ENCODE measurements at regions not wholly inside any gene's neighbourhood (a gene's known extent, or its start where the extent isn't known, plus 50 kb on each side); places are given as distances from the start of the nearest gene placed in this dataset.

DNA sequence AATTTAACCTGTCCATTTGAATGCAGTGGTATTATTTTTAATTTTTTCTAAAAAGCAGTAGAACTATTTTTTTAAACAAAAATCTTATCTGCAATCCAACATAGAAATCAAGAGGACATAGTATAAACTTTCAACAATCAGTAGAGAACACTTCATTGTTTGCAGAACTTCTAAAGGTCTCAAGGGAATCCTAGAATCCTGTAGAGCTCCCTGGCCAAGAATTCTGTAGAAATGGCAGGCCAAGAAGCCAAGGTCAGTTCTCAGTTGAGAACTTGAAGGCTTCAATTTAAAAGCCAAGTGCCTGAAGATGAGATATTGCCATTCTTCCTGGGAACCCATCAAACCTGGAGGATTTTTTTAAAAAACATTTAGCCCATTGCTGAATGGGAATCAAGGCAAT is 199.2 kb upstream of the KLF4 start:
- TF ChIP-seq POLR2A (IDR thresholded peaks at IDR 0.05; ENCODE audit: low read length) (no peak), GATA1 (IDR thresholded peaks at IDR 0.05; ENCODE audit: low read depth, low read length) (no peak)
- DNase-seq = no peak

- no peak for DNase-seq
- no peak for TF ChIP-seq GATA1 (IDR thresholded peaks at IDR 0.05; ENCODE audit: low read depth, low read length)
Observed at GRCh38 chr9:107685901-107686300, 196.3 kb upstream of the KLF4 start.

DNA sequence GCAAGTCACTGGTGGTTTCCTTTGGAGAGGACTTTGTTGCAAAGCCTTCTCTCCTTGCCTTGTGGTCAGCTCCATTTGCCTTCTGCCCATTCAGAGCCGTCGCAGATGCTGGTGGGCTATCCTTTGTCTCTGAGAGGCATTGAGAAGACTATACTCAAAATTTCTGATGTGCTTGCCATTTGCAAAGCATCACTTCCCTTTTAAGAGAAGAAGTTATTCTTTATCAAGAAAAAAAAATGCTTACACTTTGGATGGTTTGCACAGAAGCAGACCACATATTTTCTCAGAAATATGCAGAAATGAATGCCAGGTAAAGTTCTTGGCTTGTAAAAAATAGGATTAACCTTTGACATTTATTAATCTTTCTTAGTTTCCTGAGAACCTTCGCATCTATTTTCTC is 195.8 kb upstream of the KLF4 start:
- TF ChIP-seq POLR2A (IDR thresholded peaks at IDR 0.05; ENCODE audit: low read length) = no peak
- DNase-seq = no peak

DNA sequence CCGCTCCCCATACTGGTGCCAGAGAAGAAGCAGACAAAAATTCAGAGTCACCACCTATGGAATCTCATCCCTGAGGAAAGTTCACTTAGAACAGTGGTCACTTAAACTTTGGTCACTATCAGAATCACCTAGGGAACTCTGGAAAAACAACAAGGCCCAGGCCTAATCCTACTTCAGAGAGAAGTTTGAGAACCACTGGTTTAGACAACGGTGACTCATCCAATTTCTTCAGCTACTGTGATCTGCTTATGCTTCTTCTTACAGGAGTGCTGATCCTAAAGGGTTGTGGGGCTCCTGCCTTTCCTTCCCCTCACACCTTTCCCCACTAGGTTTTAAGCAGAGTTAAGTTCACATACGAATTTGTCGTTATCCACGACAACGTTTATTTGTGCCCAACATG is 194.7 kb upstream of the KLF4 start:
- TF ChIP-seq GATA1 (IDR thresholded peaks at IDR 0.05; ENCODE audit: low read depth, low read length) = no peak
- TF ChIP-seq POLR2A (IDR thresholded peaks at IDR 0.05; ENCODE audit: low read length) = no peak
- DNase-seq = no peak

DNA sequence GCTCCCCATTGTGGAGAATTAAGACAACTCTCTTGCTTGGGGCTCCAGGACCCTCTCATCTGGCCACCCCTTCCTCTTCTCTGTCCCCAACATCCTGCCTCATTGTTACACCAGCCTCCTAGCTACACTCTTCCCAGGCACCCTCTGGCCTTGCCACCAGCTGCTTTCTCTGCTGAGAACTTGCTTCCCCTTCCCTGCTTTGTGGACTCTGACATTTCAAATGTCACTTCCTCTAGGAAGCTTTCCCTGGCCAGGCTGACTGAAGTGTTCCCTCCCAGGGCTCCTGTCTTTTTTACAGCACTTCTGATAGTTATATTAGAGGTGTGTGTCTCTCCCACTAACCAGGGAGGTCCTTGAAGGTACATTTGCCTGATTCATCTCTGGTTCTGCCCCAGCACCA is 194.0 kb upstream of the KLF4 start:
- TF ChIP-seq GATA1 (IDR thresholded peaks at IDR 0.05; ENCODE audit: low read depth, low read length) (no peak), POLR2A (IDR thresholded peaks at IDR 0.05; ENCODE audit: low read length) (no peak)
- DNase-seq = no peak

- no peak for TF ChIP-seq POLR2A (IDR thresholded peaks at IDR 0.05; ENCODE audit: low read length)
- TF ChIP-seq GATA1 (IDR thresholded peaks at IDR 0.05; ENCODE audit: low read depth, low read length) = no peak
- no peak for DNase-seq
Observed at GRCh38 chr9:107681988-107682387, 192.4 kb upstream of the KLF4 start.

DNA sequence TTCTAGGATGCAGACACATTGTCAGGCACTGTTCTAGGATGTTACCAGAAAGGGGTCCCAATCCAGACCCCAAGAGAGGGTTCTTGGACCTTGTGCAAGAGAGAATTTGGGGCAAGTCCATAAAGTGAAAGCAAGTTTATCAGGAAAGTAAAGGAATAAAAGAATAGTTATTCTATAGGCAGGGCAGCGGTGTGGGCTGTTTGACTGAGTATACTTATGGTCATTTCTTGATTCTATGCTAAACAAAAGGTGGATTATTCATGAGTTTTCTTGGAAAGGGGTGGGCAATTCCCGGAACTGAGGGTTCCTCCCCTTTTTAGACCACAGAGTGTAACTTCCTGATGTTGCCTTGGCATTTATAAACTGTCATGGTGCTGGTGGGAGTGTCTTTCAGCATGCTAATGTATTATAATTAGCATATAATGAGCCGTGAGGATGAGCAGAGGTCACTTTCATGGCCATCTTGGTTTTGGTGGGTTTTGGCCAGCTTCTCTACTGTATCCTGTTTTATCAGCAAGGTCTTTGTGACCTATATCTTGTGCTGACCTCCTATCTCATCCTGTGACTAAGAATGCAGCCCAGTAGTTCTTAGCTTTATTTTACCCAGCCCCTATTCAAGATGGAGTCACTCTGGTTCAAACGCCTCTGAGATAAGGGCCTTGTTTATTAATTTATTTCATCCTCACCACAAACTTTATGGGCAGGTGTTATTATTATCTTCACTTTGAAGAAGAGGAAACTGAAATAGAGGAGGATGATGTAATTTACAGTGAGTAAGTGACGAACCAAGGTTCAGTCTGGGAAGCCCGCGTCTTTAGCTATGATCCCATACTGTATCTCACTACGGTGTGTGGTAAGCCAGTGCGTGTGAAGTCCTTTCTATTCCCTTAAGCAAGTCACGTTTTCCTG is 186.0 kb upstream of the KLF4 start:
- peak in 1 of 2 experiments; percentile 8 for DNase-seq
- TF ChIP-seq GATA1 (IDR thresholded peaks at IDR 0.05; ENCODE audit: low read depth, low read length) (no peak), POLR2A (IDR thresholded peaks at IDR 0.05; ENCODE audit: low read length) (no peak)

- no peak for DNase-seq
- TF ChIP-seq GATA1 (IDR thresholded peaks at IDR 0.05; ENCODE audit: low read depth, low read length) = no peak
- TF ChIP-seq POLR2A (IDR thresholded peaks at IDR 0.05; ENCODE audit: low read length) = no peak
Observed at GRCh38 chr9:107674721-107675277, 185.2 kb upstream of the KLF4 start.

- no peak for TF ChIP-seq GATA1 (IDR thresholded peaks at IDR 0.05; ENCODE audit: low read depth, low read length)
- no peak for TF ChIP-seq POLR2A (IDR thresholded peaks at IDR 0.05; ENCODE audit: low read length)
- DNase-seq = no peak
Observed at GRCh38 chr9:107673861-107674720, 184.5 kb upstream of the KLF4 start.

GRCh38 chr9:107671588-107671987 is 182.0 kb upstream of the KLF4 start:
- no peak for DNase-seq
- TF ChIP-seq POLR2A (IDR thresholded peaks at IDR 0.05; ENCODE audit: low read length) = no peak
- TF ChIP-seq GATA1 (IDR thresholded peaks at IDR 0.05; ENCODE audit: low read depth, low read length) = no peak

DNA sequence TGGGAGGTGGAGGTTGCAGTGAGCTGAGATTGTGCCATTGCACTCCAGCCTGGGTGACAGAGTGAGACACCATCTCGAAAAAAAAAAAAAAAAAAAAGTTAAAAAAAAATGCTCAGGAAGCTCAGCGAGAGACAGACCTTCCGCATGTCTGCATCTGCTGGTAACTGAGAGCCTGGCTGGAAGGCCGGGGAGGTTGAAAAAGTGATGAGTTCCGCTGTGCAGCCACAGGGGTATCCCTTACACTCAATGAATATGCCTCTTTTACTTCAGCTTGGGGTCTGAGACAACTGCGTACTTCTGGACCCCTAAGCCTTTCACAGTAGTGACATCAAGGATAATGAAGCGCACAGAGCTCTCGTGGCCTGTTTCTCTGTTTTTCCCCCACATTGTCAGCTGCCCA is 179.9 kb upstream of the KLF4 start:
- no peak for TF ChIP-seq GATA1 (IDR thresholded peaks at IDR 0.05; ENCODE audit: low read depth, low read length)
- no peak for TF ChIP-seq POLR2A (IDR thresholded peaks at IDR 0.05; ENCODE audit: low read length)
- no peak for DNase-seq

DNA sequence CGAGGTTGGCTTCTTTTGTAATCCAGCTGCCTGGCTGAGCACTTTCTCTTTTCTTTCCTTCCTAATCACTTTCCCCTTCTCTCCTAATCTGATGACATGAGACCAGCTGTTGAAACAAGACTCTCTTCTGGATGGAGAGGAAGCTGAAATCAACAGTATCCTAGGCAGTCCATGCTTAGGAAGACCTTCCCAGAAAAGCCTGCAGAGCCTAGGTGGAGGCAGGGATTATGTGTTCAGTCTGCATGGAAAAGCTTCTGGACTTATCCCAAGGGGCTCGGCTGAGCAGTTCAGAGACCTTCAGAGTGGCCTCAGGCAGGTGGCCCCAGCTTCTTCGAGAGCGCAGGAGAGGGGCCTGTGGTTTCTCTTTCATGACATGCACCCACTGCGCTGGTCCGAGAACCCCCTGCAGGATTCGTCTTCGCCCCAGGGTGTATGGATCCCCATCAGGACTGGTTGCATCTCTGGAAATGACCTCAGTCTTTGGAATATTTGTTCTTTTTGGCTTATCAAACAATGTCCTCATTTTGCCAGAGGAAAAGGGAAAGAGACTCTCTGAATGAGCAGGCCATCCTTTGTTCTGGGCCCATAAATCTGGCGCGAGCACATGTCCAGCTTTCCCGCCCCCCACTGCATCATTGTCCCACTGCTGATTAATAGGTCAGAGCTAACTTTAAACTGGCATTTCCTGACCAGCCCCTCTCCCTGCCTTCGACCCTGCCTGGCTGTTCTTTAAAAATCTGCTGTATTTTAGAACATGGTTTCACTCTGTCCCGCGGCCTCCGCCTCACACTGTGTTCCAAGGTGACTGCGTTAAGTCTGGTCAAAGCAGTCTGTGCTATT is 177.9 kb upstream of the KLF4 start:
- TF ChIP-seq GATA1 (IDR thresholded peaks at IDR 0.05; ENCODE audit: low read depth, low read length) (no peak), POLR2A (IDR thresholded peaks at IDR 0.05; ENCODE audit: low read length) (no peak)
- no peak for DNase-seq

DNA sequence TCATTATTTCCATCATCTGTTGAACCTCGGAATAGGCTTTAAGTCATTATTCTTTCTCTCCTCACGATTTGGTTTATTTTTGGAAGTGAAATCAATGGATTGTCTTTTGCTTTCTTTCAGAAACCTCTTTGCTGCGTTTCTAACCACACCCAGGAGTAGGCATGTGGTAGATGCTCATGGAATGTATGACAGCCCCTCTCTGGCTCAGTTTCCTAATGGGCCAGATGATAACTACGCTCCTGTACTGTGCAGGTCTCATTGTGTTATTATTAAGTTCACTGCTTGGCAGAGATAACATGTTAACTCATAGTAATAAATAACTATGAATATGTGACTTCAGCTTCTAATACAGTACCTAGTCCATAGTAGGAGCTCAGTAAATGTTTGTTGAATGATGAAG is 175.5 kb upstream of the KLF4 start:
- TF ChIP-seq POLR2A (IDR thresholded peaks at IDR 0.05; ENCODE audit: low read length) (no peak), GATA1 (IDR thresholded peaks at IDR 0.05; ENCODE audit: low read depth, low read length) (no peak)
- DNase-seq = no peak

Data from erythroblast (primary cell).